Central memory CD4-positive, alpha-beta T cell (primary cell): ENCODE measurements at regions not wholly inside any gene's neighbourhood (a gene's known extent, or its start where the extent isn't known, plus 50 kb on each side); places are given as distances from the start of the nearest gene placed in this dataset.
"Not testable (repeated sequence)": the region's sequence is repeated elsewhere in the genome, so short reads cannot be mapped to it uniquely, and the experiment has no call there.

Experiments used
- DNase-seq: peaks from one replicate; pipeline ENCODE4 v3.0.0; 2022

DNA sequence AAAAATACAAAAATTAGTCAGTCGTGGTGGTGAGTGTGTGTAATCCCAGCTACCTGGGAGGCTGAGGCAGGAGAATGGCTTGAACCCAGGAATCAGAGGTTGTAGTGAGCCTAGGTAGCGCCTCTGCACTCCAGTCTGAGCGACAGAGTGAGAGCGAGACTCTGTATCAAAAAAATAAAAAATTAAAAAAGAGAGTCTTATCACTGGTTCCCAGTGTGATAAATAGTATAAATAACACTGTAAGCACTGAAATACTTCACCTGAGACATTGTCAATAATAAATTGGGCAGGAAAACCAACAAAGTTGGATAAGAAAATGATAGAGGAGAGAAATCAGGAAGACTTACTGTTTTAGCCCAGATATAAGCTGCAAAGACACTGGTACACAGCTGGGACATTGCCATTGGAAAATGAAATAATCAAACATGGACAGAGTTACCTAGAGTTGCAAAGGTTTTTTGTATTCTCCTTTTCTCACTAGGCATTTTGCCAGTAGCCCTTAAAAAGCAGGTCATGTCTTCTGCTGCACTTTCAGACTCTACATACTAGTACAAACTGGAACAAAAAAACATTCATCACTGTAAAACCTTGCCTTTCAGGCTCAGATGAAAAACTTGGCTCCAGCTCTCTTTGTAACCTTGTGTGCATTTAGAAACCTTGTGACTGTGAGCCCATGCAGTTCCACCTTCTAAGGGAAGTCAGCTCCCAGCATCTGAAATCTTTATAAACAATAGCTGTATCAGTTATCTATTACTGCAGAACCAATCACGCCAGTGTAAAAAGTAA, 55.0 kb upstream of the PPP1R2C start:
- no peak for DNase-seq

DNA sequence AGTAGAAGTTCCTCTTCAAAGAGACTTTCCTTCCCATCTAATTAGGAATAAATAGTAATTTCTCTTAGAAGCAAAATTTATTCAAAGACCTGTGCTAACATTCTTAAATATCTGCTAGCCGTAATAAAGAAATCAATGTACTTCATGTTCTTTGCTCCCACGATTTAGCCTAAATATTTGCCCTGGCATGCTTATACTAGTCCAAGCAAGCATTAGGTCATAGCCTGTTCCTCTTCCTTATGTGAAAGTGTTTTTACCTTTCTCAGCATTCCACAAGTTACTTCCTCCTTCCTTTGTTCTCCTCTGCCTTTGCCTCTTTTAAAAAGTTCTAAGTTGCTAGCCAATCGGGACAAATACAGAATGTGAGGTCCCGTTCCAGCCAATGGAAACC, 55.6 kb upstream of the PPP1R2C start:
- DNase-seq = not testable (repeated sequence)

DNA sequence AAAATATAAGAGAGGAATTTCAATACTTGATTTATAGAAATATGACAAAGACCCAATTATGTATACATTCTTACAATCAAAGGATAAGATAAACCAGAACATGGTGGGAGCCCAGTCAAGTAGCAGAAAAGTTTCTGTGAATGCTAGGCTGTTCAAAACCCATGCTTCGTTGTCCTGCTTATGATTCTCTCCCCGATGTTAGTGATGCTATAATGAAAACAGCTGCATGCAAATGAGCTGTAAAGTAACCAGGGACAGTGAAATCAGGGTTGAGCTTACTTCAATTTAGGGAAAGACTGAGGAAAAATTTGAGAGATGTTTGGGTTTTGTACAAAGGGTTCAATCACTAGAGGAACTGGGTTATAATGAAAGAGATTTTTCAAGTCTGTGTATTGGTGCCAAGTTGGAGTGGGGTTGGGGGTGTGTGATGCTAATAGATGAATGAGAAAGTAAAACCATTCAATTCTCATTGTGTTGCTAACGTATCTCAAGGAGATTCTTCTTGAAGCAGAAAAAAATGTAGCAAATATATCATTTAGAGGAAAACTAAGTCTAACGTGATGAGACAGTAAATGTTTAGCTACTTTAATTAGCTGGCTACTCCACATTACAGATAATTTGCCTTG, 59.3 kb upstream of the PPP1R2C start:
- no peak for DNase-seq

DNA sequence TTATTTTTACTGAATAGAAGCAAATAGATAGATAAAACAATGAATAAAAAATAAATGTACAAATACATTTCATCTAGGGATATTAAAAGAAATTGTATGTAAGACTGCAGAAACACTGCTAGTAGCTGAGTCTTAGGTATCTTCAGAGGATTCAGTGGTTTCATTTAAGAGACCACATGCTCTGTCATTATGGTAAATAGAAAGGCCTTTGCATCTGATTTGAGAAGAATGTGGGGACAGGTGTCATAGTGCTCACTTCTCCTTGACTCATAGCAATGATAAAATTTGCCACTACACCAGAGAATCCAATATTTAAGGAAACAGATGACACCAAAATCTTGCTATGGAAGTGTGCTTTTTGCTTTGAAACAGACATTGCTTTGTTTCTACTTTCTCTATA, 59.8 kb upstream of the PPP1R2C start:
- DNase-seq = no peak

DNA sequence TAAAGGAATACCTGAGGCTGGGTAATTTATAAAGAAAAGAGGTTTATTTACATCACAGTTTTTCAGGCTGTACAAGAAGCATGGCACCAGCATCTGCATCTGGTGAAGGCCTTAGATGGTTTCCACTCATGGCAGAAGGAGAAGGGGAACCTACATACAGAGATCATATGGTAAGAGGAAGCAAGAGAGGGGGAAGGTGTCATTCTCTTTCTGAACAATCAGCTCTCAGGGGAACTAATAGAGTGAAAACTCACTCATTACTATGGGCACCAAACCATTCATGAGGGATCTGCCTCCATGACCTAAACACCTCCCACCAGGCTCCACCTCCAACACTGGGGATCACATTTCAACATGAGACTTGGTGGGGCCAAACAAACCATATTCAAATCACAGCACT, 61.7 kb upstream of the PPP1R2C start:
- DNase-seq = no peak

DNA sequence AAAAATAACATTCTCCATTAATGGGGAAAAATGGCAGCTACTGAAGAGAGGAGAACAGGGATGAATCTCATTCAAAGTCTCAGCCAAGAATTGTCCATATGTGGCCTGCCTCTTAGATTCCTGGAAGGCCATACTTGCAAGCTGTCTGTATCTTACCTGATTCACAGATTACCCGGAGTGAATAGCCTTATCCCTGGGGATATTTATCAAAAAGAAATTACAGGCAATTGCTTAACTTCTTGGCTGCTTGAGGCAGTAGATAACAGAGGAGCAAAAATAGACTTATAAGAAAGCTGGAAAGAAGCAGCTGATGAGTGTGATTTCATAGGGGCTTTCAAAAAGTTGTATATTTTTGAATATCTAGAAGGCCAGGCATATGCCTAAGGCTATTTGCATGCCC, 68.8 kb upstream of the PPP1R2C start:
- no peak for DNase-seq

DNA sequence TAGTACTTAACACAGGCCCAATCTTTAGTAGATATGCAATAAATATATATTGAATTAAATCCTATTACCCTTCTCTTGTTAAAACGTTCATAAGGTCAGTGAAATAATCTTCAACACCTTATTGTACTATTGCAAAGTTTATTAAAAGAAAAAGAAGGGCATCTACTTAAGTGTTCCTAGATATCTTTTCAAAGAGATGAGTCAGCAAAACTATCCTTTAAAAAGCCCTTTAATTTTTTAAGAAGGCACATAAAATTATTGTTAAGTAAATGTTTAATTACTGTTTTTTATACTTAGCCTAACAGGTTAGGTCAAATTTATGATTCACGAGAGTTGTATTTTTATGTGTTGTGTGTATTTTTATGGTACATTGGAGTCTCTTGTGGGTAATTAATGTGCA, 77.3 kb upstream of the PPP1R2C start:
- no peak for DNase-seq

DNA sequence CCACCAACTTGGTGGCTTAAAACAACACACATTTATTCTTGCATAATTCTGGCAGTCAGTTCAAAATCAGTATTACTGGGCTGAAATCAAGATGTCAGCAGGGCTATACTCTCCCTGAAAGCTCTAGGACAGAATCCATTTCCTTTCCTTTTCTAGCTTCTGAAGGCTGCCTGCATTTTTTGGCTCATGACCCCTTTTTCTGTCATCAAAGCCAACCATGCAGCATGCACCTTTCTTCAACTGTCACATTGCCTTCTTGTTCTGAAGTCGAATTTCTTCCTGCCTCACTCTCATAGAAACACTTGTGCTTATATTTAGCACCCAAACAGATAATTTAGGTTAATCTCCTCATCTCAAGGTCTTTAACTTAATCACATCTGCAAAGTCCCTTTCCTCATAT, 79.8 kb upstream of the PPP1R2C start:
- no peak for DNase-seq

DNA sequence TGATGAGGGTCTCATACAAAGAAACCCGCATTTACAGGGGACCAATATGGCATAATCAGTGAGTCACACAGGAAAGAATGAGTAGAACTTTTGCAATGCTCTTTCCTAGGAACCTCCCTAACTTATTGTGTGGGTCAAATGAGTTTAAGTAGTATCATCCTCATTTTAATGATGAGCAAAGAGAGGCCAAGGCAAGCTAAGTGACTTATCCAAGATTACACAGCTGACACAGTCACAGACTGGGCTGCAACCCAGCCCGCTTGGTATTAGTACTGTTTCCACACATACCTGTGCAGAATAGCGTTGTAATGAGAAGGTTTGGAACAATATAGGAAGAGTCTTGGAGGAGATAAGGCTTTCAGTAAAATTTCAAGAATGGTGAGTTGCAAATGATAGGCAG, 91.0 kb upstream of the PPP1R2C start:
- DNase-seq = no peak

DNA sequence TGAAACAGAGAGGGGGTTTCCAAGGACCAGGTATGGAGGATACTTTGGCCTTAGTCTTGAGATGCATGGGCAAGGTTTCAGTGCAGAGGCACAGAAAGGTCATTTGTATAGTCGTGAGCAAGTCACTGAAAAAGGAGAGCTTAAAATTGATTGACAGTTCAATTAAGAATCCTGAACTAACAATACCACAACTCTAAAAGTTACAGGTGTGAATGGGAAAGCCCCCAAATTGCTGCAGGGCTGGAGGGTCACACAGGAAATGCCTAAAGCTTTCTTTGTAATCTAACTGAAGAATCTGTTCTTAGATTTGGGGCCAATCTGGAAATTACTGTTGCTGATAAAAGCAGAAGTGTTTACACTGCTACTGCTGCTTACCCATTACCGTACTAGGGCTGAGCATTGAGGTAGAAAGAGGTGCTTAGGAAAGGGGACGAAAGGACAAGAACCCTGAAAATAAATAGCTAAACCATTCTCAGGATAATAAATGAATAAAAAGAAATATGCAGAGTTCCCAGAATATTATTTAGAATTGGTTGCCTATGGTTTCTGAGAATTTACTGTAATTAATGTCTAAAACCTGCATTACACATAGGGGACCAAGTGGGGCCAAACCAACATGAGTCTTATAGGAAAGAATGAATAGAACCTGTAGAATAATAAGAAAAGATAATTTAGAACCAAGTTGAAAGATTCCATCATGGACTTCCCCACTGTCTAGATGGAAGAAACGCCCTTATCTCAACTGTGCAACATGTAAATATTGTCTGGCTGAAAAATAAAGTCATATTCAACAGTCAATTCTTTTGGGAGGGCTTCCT, 91.9 kb upstream of the PPP1R2C start:
- no peak for DNase-seq

DNA sequence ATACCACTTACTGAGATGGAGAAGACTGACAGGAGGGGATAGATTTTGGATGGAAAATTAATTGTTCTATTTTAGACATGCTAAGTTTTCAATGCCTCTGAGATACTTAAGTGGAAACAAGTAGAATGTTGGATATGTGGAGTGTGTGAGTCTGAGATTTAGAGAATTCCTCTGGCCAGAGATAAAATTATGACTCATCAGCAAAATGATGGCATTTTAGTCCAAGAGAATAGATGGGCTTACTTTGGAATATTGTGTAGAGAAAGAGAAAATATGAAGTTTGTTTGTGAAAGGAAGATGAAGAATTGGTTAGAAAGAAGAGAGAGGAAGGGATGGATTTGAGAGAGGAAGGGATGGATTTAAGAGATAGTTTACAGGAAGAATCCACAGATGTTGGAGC, 108.6 kb upstream of the PPP1R2C start:
- no peak for DNase-seq

DNA sequence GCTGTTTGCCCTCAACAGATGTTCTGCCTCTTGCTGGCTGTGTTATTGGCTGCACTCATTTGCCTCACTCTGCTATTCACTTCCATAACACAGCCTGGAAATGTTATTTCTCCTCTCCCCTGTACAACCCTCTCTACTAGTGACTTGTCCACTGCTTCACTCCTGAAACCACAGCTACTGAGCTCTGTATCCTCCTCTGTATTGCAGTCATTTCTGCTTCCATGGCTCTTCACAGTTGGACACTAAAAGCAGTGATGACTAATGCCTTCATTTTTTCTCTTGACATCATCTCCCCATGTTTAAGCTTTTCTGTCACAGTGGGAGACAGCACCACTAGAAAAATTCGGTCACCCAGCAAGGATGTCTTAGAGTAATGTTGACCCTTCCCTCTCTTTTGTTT, 123.0 kb upstream of the PPP1R2C start:
- DNase-seq = no peak

DNA sequence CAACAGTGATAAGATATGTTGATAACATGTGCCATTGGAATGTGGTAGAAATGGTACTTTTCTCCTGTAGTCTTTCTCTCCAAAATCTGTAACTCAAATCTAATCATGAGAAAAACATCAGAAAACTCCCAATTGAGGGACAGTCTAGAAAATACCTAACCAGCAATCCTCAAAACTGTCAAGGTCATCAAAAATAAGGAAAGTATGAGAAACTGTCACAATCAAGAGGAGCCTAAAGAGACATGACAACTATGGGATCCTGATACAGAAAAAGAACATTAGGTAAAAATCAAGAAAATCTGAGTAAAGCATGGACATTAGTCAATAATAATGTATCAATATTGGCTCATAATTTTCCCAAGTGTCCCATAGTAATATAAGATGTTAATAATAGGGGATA, 124.5 kb upstream of the PPP1R2C start:
- no peak for DNase-seq

DNA sequence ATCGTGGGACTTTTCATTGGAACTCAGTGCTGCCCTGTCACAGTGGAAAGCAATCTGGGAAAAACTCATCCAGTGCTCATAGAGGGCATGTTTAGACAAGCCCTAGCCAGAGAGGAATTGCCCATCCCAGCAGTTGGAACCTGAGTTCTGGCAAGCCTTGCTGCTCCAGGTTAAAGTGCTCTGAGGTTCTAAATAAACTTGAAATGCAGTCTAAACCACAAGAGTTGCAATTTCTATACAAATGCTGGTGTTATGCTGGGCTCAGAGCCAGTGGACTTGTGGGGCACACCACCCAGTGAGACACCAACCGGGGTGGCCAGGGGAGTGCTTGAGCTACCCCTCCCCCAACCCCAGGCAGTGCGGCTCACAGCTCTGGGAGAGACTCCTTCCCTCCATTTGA, 142.8 kb upstream of the PPP1R2C start:
- no peak for DNase-seq

DNA sequence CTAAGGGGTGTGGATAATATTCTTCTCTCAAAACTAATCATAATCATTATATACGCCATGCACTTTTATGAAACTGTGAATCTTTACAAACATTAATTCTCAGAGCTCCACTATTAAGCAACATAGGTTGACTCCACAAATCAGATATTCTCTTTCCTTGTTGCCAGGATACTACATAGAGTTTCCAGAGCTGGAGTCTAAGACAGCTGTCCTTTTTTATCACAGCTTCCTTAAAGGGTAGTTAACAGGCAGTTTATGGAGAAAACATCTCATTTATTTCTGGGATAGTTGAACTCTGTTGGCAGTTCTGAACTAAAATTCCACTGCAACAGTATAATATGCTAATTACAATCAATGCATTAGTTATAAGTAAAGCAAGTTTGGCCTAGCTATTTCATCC, 152.1 kb upstream of the PPP1R2C start:
- no peak for DNase-seq

DNA sequence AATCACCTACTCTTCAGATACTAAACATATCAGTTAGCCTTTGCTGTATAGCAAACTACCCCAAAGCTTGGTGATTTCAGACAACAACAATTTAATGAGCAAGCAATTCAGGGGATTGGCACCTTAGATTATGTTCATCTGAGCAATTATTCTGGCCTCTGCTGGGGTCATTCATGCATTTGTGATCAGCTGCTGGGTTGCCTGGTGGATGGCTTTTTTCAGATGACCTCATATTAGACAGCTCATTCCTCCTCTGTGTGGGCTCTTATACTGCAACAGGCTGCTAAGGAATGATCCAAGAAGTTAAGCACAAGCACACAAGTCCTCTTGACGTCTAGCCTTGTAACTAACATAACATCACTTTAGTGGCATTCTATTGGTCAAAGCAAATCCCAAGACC, 153.0 kb upstream of the PPP1R2C start:
- no peak for DNase-seq

DNA sequence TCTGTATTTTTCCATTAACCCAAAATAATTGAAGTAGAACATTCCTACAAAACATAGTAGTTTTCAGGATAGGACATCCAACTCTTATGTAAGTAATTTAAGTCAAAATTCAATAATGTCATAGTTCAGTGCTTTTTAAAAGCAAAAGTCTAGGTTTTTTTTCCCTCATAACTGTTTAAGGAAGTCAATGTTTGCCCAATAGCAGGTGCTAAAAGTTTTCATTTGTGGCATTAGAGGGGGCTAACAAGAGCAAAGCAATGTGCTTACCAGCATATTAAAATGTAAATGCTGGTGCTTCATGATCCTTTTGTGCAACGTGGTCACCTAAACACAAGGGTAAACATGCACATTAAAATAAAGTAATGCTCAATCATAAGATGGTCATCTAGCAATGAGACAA, 155.2 kb upstream of the PPP1R2C start:
- no peak for DNase-seq

DNA sequence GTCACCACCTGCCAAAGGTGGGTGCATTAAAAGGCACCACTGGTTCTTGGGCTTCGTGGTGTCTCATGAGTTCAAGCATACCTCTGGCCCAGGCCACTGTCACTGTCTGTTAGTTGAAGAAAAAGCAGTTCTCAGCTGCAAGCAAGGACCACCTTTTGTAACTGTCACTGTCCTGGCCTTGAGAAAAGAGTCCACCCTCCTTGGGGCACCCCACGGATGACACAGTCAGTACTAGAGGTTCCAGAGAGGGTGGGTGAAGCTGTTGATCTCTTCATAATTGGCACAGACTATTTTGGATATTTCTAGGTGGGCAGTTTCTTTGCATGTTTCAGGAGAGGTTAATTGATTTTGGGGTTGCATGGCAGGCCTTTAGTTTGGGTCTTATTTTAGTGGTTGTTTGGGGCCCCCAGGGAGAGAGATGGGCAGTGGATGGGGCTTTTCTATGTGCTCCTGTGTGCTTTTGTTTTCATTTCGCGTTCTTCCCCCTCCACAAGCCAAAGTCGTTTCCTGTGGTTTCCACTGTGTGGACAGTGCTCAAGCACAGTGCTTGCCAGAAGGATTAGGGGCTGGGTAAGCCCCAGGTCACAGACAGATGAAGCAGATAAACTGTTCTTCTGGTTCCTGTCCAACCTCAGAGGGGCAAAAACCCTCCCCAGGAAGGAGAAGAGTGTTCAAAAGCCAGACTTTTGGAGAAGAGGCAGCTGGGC, 156.2 kb upstream of the PPP1R2C start:
- DNase-seq = peak; percentile 22

DNA sequence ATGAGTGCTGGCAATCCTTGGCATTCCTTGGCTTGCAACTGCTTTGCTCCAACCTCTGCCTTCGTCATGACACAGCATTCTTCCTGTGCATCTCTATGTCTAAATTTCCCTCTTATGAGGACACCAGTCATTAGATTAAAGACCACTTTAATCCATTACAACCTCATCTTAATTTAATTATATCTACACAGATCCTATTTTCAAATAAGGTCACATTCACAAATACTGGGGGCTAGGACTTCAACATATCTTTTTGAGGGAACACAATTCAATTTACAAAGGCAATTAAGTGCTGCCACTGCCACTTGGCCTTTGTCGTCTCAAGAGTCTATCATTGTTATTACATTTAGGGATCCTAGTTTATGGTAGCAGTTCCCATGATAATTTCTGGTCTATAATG, 163.7 kb upstream of the PPP1R2C start:
- DNase-seq = no peak

DNA sequence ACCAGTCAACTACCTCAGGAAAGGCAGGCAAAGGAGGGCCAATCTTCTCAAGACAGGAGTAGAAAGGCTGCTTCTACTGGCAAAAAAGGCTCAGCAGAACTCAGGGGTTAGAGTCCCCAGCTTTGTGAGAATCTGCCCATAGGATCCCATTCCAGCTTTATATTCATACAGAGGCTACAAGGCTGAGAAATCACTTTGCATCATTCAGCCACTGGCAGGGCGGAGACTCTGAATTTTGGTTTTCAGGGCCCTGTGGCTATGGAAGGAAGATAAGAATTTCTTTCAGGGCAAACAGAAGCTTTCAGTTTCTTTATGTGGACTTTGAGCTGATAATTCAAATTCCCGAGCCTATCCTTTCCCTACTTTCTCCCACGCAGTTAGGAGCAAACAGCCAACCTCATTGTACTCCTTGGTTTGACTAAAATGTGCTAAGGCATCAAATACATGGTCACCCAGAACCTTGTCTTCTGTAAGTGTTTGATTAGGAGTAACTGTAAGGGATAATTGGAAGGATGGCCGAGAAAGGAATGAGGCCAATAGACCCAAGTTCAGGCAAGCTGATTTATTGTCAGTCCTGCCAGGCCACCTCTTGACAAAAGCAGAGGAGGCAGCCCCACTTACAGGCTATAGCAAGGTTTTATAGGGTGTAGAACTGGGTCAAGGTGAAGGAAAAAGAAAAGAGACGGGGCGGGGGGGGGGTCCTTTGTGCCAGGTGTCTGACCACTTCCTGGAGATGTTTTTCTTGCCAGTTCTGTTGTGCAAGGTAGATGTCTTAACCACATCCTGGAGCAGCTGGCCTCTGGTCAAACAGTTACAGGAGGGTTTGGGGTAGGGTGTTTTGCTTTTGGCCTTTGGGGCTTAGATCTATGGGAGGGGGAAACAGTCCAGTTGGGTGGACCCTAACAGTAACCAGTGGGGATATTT, 165.3 kb upstream of the PPP1R2C start:
- peak; percentile 59 for DNase-seq

DNA sequence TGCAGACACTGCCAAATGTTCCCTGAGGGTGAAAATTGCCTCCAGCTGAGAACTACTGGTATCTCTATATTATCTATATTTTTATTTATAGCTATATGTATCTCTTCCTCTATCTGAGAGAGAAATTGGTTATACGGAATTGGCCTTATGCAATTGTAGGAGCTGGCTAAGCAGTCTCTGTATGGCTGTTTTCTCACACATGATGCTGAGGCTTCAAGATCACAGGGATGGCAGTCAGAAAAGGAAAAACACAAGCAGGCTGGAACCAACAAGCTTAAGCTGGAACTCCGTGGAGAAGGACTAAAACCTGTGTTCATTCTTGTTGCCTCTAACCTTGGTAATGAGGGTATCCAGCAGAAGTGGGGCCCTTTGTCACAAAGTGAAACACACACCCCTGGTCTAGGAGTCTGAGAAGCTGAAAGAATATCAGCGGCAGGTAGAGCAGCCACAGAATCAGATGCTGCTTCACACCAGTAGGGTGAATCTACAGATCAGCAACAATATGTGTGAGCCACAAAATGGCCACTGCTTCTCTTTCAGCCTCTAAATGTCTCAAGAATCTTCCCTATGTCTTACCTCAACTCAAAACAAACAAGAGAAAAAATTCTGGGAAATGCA, 166.5 kb upstream of the PPP1R2C start:
- DNase-seq = peak; percentile 38
